GM18507 (cell line): ENCODE measurements at regions not wholly inside any gene's neighbourhood (a gene's known extent, or its start where the extent isn't known, plus 50 kb on each side); places are given as distances from the start of the nearest gene placed in this dataset.

ENCODE experiments used
- DNase-seq: peaks from one replicate; pipeline ENCODE4 v3.0.0; 2011; ENCODE audit warnings: low read depth; ENCODE audit not compliant: insufficient read length; ENCODE audit errors: extremely low spot score
- FAIRE-seq: peaks from 2 replicates; lab custom pipeline; 2011; peaks lifted over from hg19 to GRCh38; lab: Jason Lieb, UNC

GRCh38 chr10:130905921-130906320 is 405.6 kb downstream of the TCERG1L start:
- DNase-seq (no peak), FAIRE-seq (no peak)

GRCh38 chr10:130910848-130911247 is 400.7 kb downstream of the TCERG1L start:
- FAIRE-seq (no peak), DNase-seq (no peak)

GRCh38 chr10:130913844-130914243 is 397.7 kb downstream of the TCERG1L start:
- FAIRE-seq (no peak), DNase-seq (no peak)

- FAIRE-seq: no peak
Observed at GRCh38 chr10:130914367-130914766, 397.2 kb downstream of the TCERG1L start.

GRCh38 chr10:130915065-130915464 is 396.5 kb downstream of the TCERG1L start:
- no peak for FAIRE-seq
- DNase-seq: no peak

More at GRCh38 chr10:130914367-130914766, 397.2 kb downstream of the TCERG1L start:
- no peak for DNase-seq

GRCh38 chr10:130921461-130921860 is 390.1 kb downstream of the TCERG1L start:
- no peak for DNase-seq
- no peak for FAIRE-seq

GRCh38 chr10:130921911-130922440 is 389.5 kb downstream of the TCERG1L start:
- DNase-seq (no peak), FAIRE-seq (no peak)

GRCh38 chr10:130923596-130923995 is 387.9 kb downstream of the TCERG1L start:
- DNase-seq (no peak), FAIRE-seq (no peak)

- FAIRE-seq: no peak
- no peak for DNase-seq
Observed at GRCh38 chr10:130924138-130924819, 387.2 kb downstream of the TCERG1L start.

GRCh38 chr10:130926442-130926841 is 385.1 kb downstream of the TCERG1L start:
- FAIRE-seq (no peak), DNase-seq (no peak)

GRCh38 chr10:130927157-130927556 is 384.4 kb downstream of the TCERG1L start:
- DNase-seq: no peak
- no peak for FAIRE-seq

- DNase-seq (no peak), FAIRE-seq (no peak)
Observed at GRCh38 chr10:130928306-130928705, 383.2 kb downstream of the TCERG1L start.

- FAIRE-seq (no peak), DNase-seq (no peak)
Observed at GRCh38 chr10:130929422-130930325, 381.8 kb downstream of the TCERG1L start.

GRCh38 chr10:130930821-130931220 is 380.7 kb downstream of the TCERG1L start:
- DNase-seq (no peak), FAIRE-seq (no peak)

- FAIRE-seq (no peak), DNase-seq (no peak)
Observed at GRCh38 chr10:130931256-130931655, 380.3 kb downstream of the TCERG1L start.

- DNase-seq (no peak), FAIRE-seq (no peak)
Observed at GRCh38 chr10:130932326-130933007, 379.1 kb downstream of the TCERG1L start.

- FAIRE-seq (no peak), DNase-seq (no peak)
Observed at GRCh38 chr10:130933008-130933390, 378.5 kb downstream of the TCERG1L start.

- DNase-seq (no peak), FAIRE-seq (no peak)
Observed at GRCh38 chr10:130934293-130935127, 377.0 kb downstream of the TCERG1L start.

GRCh38 chr10:130935128-130935439 is 376.4 kb downstream of the TCERG1L start:
- FAIRE-seq (no peak), DNase-seq (no peak)
